Peyer's patch (tissue), 4 donors: ENCODE measurements at regions not wholly inside any gene's neighbourhood (a gene's known extent, or its start where the extent isn't known, plus 50 kb on each side); places are given as distances from the start of the nearest gene placed in this dataset.
A peak's percentile ranks its signal among the peaks of the same experiment; 100 is the strongest.

Experiments
- DNase-seq, 3 donors: peaks; one replicate each; pipeline ENCODE4 v3.0.0-alpha.2; 2017 to 2019
- H3K27ac ChIP-seq, 4 donors: fragments of 200-600 bp; sonication (generic); one replicate each; pipeline ENCODE4 v1.5.1; 2016 to 2019
- H3K27me3 ChIP-seq, 2 donors: fragments of 200-600 bp; sonication (generic); one replicate each; pipeline ENCODE4 v1.5.1; 2019
- H3K36me3 ChIP-seq, 3 donors: fragments of 200-600 bp; sonication (generic); one replicate each; pipeline ENCODE4 v1.5.1; 2016 to 2019
- H3K4me1 ChIP-seq, 4 donors: fragments of 200-600 bp; sonication (generic); one replicate each; pipeline ENCODE4 v1.5.1; 2016 to 2019
- H3K4me3 ChIP-seq, 4 donors: fragments of 200-600 bp; sonication (generic); 1 replicate in 3 of 4; 2 replicates in 1 of 4; pipeline ENCODE4 v1.5.1; 2016 to 2019; ENCODE audit warnings: mild to moderate bottlenecking in 1 of 4
- H3K9me3 ChIP-seq, 4 donors: fragments of 200-600 bp; sonication (generic); one replicate each; pipeline ENCODE4 v1.5.1; 2016 to 2019; ENCODE audit warnings: mild to moderate bottlenecking in 1 of 4
- CTCF ChIP-seq, 6 experiments: fragments of 450-650 bp in 4 of 6; fragments of 200-600 bp in 2 of 6; sonication (generic) in 1 of 6; IDR thresholded peaks; one replicate each; pipeline ENCODE4 v1.5.1; 2017 to 2019; ENCODE audit warnings: antibody characterized with exemption in 6 of 6, mild to moderate bottlenecking in 3 of 6, moderate library complexity in 1 of 6
- POLR2A ChIP-seq, 2 donors: fragments of 450-650 bp; IDR thresholded peaks; one replicate each; pipeline ENCODE4 v1.5.1; 2017; ENCODE audit warnings: antibody characterized with exemption in 2 of 2, mild to moderate bottlenecking in 2 of 2, moderate library complexity in 2 of 2

- DNase-seq, result no peak
- TF ChIP-seq POLR2A (IDR thresholded peaks at IDR 0.05), result no peak
- TF ChIP-seq CTCF (IDR thresholded peaks at IDR 0.05), result no peak
- Histone ChIP-seq H3K27ac (no peak overlapping the region), H3K4me1 (no peaks in the 10 kb centered on the region), H3K27me3 (no peaks in the 10 kb centered on the region), H3K9me3 (no peaks in the 10 kb centered on the region), H3K36me3 (no peaks in the 10 kb centered on the region), H3K4me3 (no peak overlapping the region)
Observed at GRCh38 chr16:81185416-81185815, 53.1 kb upstream of the BCO1 start.

GRCh38 chr16:81181013-81181720 lies 57.3 kb upstream of the BCO1 start:
- no peak for TF ChIP-seq CTCF (IDR thresholded peaks at IDR 0.05)
- no peak for TF ChIP-seq POLR2A (IDR thresholded peaks at IDR 0.05)
- Histone ChIP-seq H3K27ac (peak overlapping the region in 3 of 4 donors; percentile 17 to 63 (median 62)), H3K27me3 (no peaks in the 10 kb centered on the region), H3K9me3 (no peaks in the 10 kb centered on the region), H3K4me1 (no peaks in the 10 kb centered on the region), H3K4me3 (no peak overlapping the region), H3K36me3 (no peaks in the 10 kb centered on the region)
- peak in 2 of 3 donors; percentile 34 to 79 for DNase-seq

GRCh38 chr16:81180578-81180977 lies 57.9 kb upstream of the BCO1 start:
- no peak overlapping the region for H3K4me3 ChIP-seq

GRCh38 chr16:81179219-81179618 lies 59.3 kb upstream of the BCO1 start:
- Histone ChIP-seq H3K4me3 (no peak overlapping the region), H3K4me1 (no peaks in the 10 kb centered on the region), H3K27me3 (no peaks in the 10 kb centered on the region), H3K36me3 (no peaks in the 10 kb centered on the region), H3K27ac (no peak overlapping the region), H3K9me3 (no peaks in the 10 kb centered on the region)
- TF ChIP-seq CTCF (IDR thresholded peaks at IDR 0.05) (no peak), POLR2A (IDR thresholded peaks at IDR 0.05) (no peak)
- DNase-seq, result no peak

More at GRCh38 chr16:81180578-81180977, 57.9 kb upstream of the BCO1 start:
- no peaks in the 10 kb centered on the region for H3K36me3 ChIP-seq
- no peak for DNase-seq
- H3K4me1 ChIP-seq, result no peaks in the 10 kb centered on the region
- no peaks in the 10 kb centered on the region for H3K9me3 ChIP-seq
- TF ChIP-seq POLR2A (IDR thresholded peaks at IDR 0.05) (no peak), CTCF (IDR thresholded peaks at IDR 0.05) (no peak)
- peak overlapping the region in 3 of 4 donors; percentile 17 to 63 (median 62) for H3K27ac ChIP-seq
- no peaks in the 10 kb centered on the region for H3K27me3 ChIP-seq

GRCh38 chr16:81175325-81175891 lies 63.1 kb upstream of the BCO1 start:
- Histone ChIP-seq H3K36me3 (no peaks in the 10 kb centered on the region), H3K9me3 (no peaks in the 10 kb centered on the region), H3K27me3 (no peaks in the 10 kb centered on the region), H3K4me1 (no peaks in the 10 kb centered on the region), H3K4me3 (no peak overlapping the region), H3K27ac (no peak overlapping the region)
- DNase-seq, result no peak
- TF ChIP-seq POLR2A (IDR thresholded peaks at IDR 0.05), result no peak

- TF ChIP-seq CTCF (IDR thresholded peaks at IDR 0.05), result no peak
- TF ChIP-seq POLR2A (IDR thresholded peaks at IDR 0.05), result no peak
- Histone ChIP-seq H3K4me3 (no peak overlapping the region), H3K27ac (no peak overlapping the region), H3K36me3 (no peaks in the 10 kb centered on the region), H3K27me3 (no peaks in the 10 kb centered on the region), H3K4me1 (no peaks in the 10 kb centered on the region), H3K9me3 (no peaks in the 10 kb centered on the region)
- no peak for DNase-seq
Observed at GRCh38 chr16:81174644-81175324, 63.7 kb upstream of the BCO1 start.
